Fibroblast of lung (primary cell): ENCODE measurements at regions not wholly inside any gene's neighbourhood (a gene's known extent, or its start where the extent isn't known, plus 50 kb on each side); places are given as distances from the start of the nearest gene placed in this dataset.
A peak's percentile ranks its signal among the peaks of the same experiment; 100 is the strongest.
"Not testable (repeated sequence)": the region's sequence is repeated elsewhere in the genome, so short reads cannot be mapped to it uniquely, and the experiment has no call there.

Source experiments
- DNase-seq, 2 donors: peaks; one replicate each; pipeline versions ENCODE4 v3.0.0 to v3.0.0-alpha.2; 2010; ENCODE audit warnings: low read depth in 2 of 2
- H2AFZ ChIP-seq: 2 replicates; pipeline ENCODE4 v1.5.1; 2012; ENCODE audit warnings: low read length, control low read depth, inconsistent platforms
- H3K27ac ChIP-seq: 2 replicates; pipeline ENCODE4 v1.5.1; 2011; ENCODE audit warnings: low read length, control low read depth; ENCODE audit not compliant: insufficient read depth
- H3K27me3 ChIP-seq: 2 replicates; pipeline ENCODE4 v1.5.1; 2011; ENCODE audit warnings: mild to moderate bottlenecking, low read length; ENCODE audit not compliant: control insufficient read depth, insufficient read depth
- H3K36me3 ChIP-seq: 2 replicates; pipeline ENCODE4 v1.5.1; 2011; ENCODE audit warnings: low read length; ENCODE audit not compliant: control insufficient read depth, insufficient read depth
- H3K4me1 ChIP-seq: 2 replicates; pipeline ENCODE4 v1.5.1; 2011; ENCODE audit warnings: low read length; ENCODE audit not compliant: control insufficient read depth, insufficient read depth; ENCODE audit errors: extremely low read depth
- H3K4me2 ChIP-seq: 2 replicates; pipeline ENCODE4 v1.5.1; 2011; ENCODE audit warnings: low read length, control low read depth; ENCODE audit not compliant: insufficient read depth; ENCODE audit errors: extremely low read depth
- H3K4me3 ChIP-seq, 4 experiments: fragments of 200-600 bp in 1 of 4; sonication (generic) in 1 of 4; replicated peaks in 1 of 4; 2 replicates each; pipeline ENCODE4 v1.5.1; 2011 to 2016; ENCODE audit warnings: low read length in 4 of 4, low read depth in 3 of 4, mild to moderate bottlenecking in 3 of 4, control low read depth in 2 of 4, inconsistent platforms in 1 of 4, mixed read lengths in 1 of 4; ENCODE audit not compliant: insufficient read depth in 1 of 4; ENCODE audit errors: control extremely low read depth in 1 of 4
- H3K79me2 ChIP-seq: 2 replicates; pipeline ENCODE4 v1.5.1; 2012; ENCODE audit warnings: mild to moderate bottlenecking, low read length, inconsistent platforms; ENCODE audit not compliant: control insufficient read depth, insufficient read depth
- H3K9ac ChIP-seq: 2 replicates; pipeline ENCODE4 v1.5.1; 2011; ENCODE audit warnings: mild to moderate bottlenecking, low read length, control low read depth; ENCODE audit not compliant: insufficient read depth
- H3K9me3 ChIP-seq: 2 replicates; pipeline ENCODE4 v1.5.1; 2012; ENCODE audit warnings: low read depth, low read length; ENCODE audit not compliant: control insufficient read depth, insufficient read depth
- H4K20me1 ChIP-seq: 2 replicates; pipeline ENCODE4 v1.5.1; 2011; ENCODE audit warnings: low read length; ENCODE audit not compliant: control insufficient read depth, insufficient read depth; ENCODE audit errors: extremely low read depth
- CTCF ChIP-seq, 2 donors: IDR thresholded peaks in 1 of 2; conservative IDR thresholded peaks in 1 of 2; 1 replicate in 1 of 2; 2 replicates in 1 of 2; pipeline ENCODE4 v1.5.1; 2011 to 2012; ENCODE audit warnings: low read length in 2 of 2, control low read depth in 1 of 2, inconsistent platforms in 1 of 2, low read depth in 1 of 2, mild to moderate bottlenecking in 1 of 2
- EZH2 ChIP-seq: IDR thresholded peaks from 2 replicates; pipeline ENCODE4 v1.5.1; 2012; ENCODE audit warnings: low read length, control low read depth, mild to moderate bottlenecking; ENCODE audit errors: missing control alignments

DNA sequence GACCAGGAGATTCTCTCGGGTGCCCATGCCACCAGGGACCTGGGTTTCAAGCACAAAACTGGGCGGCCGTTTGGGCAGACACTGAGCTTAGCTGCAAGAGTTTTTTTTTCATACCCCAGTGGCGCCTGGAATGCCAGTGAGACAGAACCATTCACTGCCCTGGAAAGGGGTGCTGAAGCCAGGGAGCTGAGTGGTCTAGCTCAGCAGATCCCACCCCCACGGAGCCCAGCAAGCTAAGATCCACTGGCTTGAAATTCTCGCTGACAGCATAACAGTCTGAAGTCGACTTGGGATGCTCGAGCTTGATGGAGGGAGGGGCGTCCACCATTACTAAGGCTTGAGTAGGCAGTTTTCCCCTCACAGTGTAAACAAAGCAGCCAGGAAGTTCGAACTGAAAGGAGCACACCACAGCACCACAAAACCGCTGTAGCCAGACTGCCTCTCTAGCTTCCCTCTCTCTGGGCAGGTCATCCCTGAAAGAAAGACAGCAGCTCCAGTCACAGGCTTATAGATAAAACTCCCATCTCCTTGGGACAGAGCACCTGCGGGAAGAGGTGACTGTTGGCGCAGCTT, 157.7 kb downstream of the GIPC2 start:
- not testable (repeated sequence) for H3K9ac ChIP-seq, H3K4me2 ChIP-seq, H4K20me1 ChIP-seq, H3K4me3 ChIP-seq, H2AFZ ChIP-seq, H3K27me3 ChIP-seq, H3K4me1 ChIP-seq, H3K36me3 ChIP-seq, H3K9me3 ChIP-seq, H3K27ac ChIP-seq, H3K79me2 ChIP-seq
- peak in 1 of 2 donors; percentile 21 for DNase-seq

GRCh38 chr1:78210175-78210574, 164.4 kb downstream of the GIPC2 start:
- no peak overlapping the region for H3K4me3 ChIP-seq
- H3K4me1 ChIP-seq, result no peaks in the 10 kb centered on the region
- H3K9ac ChIP-seq, result no peak overlapping the region
- TF ChIP-seq CTCF (conservative IDR thresholded peaks at IDR 0.05 in 1 of 2, IDR thresholded peaks at IDR 0.05 in 1 of 2; ENCODE audit: low read depth in 1 of 2, low read length in 2 of 2), result no peak
- TF ChIP-seq EZH2, result no peak
- no peaks in the 10 kb centered on the region for H3K9me3 ChIP-seq
- H3K79me2 ChIP-seq, result no peaks in the 10 kb centered on the region
- no peak overlapping the region for H3K27ac ChIP-seq
- H3K4me2 ChIP-seq, result no peak overlapping the region
- H3K27me3 ChIP-seq, result no peaks in the 10 kb centered on the region
- DNase-seq, result peak in 1 of 2 donors; percentile 57
- H2AFZ ChIP-seq, result no peak overlapping the region
- H3K36me3 ChIP-seq, result no peaks in the 10 kb centered on the region
- no peaks in the 10 kb centered on the region for H4K20me1 ChIP-seq

DNA sequence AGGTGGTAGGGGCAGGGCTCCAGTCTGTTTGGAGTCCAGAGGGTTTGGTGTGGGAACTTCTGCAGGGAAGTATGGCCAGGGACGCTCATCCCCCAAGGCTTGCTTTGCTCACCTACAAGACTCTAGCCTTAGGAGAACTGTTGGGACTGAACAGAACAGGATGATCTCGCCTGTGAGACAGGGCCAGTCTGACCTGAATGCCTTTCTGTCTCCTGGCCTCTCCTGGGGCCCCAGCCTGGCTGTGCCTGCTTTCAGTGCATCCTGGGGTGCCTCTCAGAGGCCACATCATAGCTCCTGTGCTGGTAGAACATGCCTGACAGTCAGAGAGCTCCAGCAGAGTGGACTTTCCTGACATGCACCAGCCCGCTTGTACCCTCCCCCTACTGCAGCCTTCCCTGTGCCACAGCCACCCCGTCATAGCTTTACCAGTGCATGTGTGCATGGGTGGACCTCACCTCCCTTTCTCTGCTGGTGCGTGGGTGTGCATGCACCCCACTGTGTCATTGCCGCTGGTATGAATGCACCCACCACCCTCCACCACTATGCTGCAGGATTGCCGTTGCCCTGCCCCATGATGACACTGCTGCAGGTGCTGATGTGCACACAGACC, 165.8 kb downstream of the GIPC2 start:
- no peak overlapping the region for H3K4me3 ChIP-seq
- no peak overlapping the region for H3K4me2 ChIP-seq
- no peaks in the 10 kb centered on the region for H3K79me2 ChIP-seq
- DNase-seq, result no peak
- no peaks in the 10 kb centered on the region for H3K4me1 ChIP-seq
- no peak overlapping the region for H2AFZ ChIP-seq
- no peak overlapping the region for H3K9ac ChIP-seq
- no peaks in the 10 kb centered on the region for H3K9me3 ChIP-seq
- no peaks in the 10 kb centered on the region for H3K27me3 ChIP-seq
- no peaks in the 10 kb centered on the region for H4K20me1 ChIP-seq
- TF ChIP-seq CTCF (conservative IDR thresholded peaks at IDR 0.05 in 1 of 2, IDR thresholded peaks at IDR 0.05 in 1 of 2; ENCODE audit: low read depth in 1 of 2, low read length in 2 of 2) (no peak), EZH2 (no peak)
- H3K27ac ChIP-seq, result no peak overlapping the region
- no peaks in the 10 kb centered on the region for H3K36me3 ChIP-seq
